GM12891 (cell line): ENCODE measurements at regions not wholly inside any gene's neighbourhood (a gene's known extent, or its start where the extent isn't known, plus 50 kb on each side); places are given as distances from the start of the nearest gene placed in this dataset.

Source experiments
- PAX5 ChIP-seq: IDR thresholded peaks from 2 replicates; pipeline ENCODE4 v1.6.1; 2011; ENCODE audit warnings: low read length, moderate library complexity, mild to moderate bottlenecking; ENCODE audit not compliant: insufficient read depth, severe bottlenecking
- POLR2A ChIP-seq: IDR thresholded peaks from 2 replicates; pipeline ENCODE4 v1.6.1; 2011; ENCODE audit warnings: low read depth, low read length, control low read depth
- POLR2AphosphoS5 ChIP-seq: IDR thresholded peaks from 2 replicates; pipeline ENCODE4 v1.6.1; 2011; ENCODE audit warnings: low read depth, low read length, control low read depth
- POU2F2 ChIP-seq: IDR thresholded peaks from 2 replicates; pipeline ENCODE4 v1.6.1; 2011; ENCODE audit warnings: low read depth, mild to moderate bottlenecking, control low read depth, low read length, moderate library complexity
- SPI1 ChIP-seq: IDR thresholded peaks from 2 replicates; pipeline ENCODE4 v1.6.1; 2011; ENCODE audit warnings: low read depth, low read length, control low read depth
- TAF1 ChIP-seq: IDR thresholded peaks from 2 replicates; pipeline ENCODE4 v1.6.1; 2011; ENCODE audit warnings: low read depth, low read length, control low read depth

DNA sequence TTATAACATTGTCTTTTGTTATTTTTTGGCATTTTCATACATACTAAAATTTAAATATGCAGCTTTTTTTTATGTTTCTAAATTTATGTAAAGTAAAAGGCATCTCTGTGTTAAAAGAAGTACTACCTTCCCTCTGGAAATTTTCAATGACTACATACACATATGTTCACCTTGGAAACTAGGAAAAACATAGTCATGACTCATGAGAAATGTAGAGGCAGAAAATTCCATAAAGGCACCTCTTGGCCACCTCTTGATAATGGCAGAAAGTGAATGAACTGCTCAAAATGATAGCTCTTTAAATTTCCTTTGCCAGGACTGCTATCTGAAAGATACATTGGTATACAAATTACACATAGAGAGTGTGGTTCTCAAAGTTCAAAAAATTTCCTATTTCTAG is 889.1 kb upstream of the ZEB2 start:
- no peak for TF ChIP-seq TAF1
- TF ChIP-seq POLR2A, result no peak
- no peak for TF ChIP-seq SPI1
- no peak for TF ChIP-seq POLR2AphosphoS5
- TF ChIP-seq POU2F2, result no peak
- no peak for TF ChIP-seq PAX5
